HFFc6 (cell line): ENCODE measurements at regions not wholly inside any gene's neighbourhood (a gene's known extent, or its start where the extent isn't known, plus 50 kb on each side); places are given as distances from the start of the nearest gene placed in this dataset.

ENCODE experiments used
- DNase-seq: peaks from one replicate; pipeline ENCODE4 v3.0.0-alpha.2; 2018
- H3K27ac Mint-ChIP-seq: 2 replicates; pipeline ENCODE4 v1.8.0; 2020; ENCODE audit warnings: mild to moderate bottlenecking, mixed read lengths
- H3K27me3 Mint-ChIP-seq: 2 replicates; pipeline ENCODE4 v1.8.0; 2021; ENCODE audit warnings: mild to moderate bottlenecking, moderate library complexity, mixed read lengths; ENCODE audit not compliant: insufficient read depth
- H3K36me3 Mint-ChIP-seq: 2 replicates; pipeline ENCODE4 v1.8.0; 2021; ENCODE audit warnings: low read depth, mixed read lengths
- H3K4me1 Mint-ChIP-seq: 2 replicates; pipeline ENCODE4 v1.8.0; 2020; ENCODE audit warnings: low read depth, mixed read lengths
- H3K4me3 Mint-ChIP-seq: 2 replicates; pipeline ENCODE4 v1.8.0; 2020; ENCODE audit warnings: mild to moderate bottlenecking, moderate library complexity, mixed read lengths
- H3K9me3 Mint-ChIP-seq: 2 replicates; pipeline ENCODE4 v1.8.0; 2020; ENCODE audit warnings: mild to moderate bottlenecking, mixed read lengths
- TF ChIP-seq, protein P1 (sequence below): fragments of 200-600 bp; sonication (generic); IDR thresholded peaks from 2 replicates; pipeline ENCODE4 v1.5.0; 2021; ENCODE audit warnings: antibody characterized with exemption, mild to moderate bottlenecking

GRCh38 chr21:15653710-15654109 is 76.1 kb upstream of the USP25 start:
- no peak for DNase-seq
- TF ChIP-seq, protein P1, sequence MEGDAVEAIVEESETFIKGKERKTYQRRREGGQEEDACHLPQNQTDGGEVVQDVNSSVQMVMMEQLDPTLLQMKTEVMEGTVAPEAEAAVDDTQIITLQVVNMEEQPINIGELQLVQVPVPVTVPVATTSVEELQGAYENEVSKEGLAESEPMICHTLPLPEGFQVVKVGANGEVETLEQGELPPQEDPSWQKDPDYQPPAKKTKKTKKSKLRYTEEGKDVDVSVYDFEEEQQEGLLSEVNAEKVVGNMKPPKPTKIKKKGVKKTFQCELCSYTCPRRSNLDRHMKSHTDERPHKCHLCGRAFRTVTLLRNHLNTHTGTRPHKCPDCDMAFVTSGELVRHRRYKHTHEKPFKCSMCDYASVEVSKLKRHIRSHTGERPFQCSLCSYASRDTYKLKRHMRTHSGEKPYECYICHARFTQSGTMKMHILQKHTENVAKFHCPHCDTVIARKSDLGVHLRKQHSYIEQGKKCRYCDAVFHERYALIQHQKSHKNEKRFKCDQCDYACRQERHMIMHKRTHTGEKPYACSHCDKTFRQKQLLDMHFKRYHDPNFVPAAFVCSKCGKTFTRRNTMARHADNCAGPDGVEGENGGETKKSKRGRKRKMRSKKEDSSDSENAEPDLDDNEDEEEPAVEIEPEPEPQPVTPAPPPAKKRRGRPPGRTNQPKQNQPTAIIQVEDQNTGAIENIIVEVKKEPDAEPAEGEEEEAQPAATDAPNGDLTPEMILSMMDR = no peak
- Mint-ChIP-seq H3K27me3 (no peaks in the 10 kb centered on the region), H3K4me1 (no peaks in the 10 kb centered on the region), H3K36me3 (no peaks in the 10 kb centered on the region), H3K27ac (no peak overlapping the region), H3K4me3 (no peak overlapping the region), H3K9me3 (no peaks in the 10 kb centered on the region)

DNA sequence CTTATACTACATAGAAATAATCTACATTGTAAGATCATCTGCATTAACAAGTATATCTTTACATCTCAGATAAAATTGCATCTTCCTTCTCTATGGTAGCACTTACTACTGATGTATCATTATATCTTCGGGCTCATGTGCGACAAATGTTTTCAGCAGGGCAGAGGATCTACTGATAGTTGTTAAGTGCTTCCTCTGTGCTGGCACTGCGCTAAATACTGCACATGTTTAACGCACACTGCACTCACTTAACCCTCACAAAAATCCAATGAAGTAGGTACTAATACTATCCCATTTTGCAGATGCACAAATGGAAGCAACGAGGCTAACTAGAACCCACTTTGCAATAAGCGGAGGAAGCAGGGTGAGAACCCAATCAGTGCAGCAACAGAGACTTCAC is 75.6 kb upstream of the USP25 start:
- no peaks in the 10 kb centered on the region for H3K9me3 Mint-ChIP-seq
- no peak overlapping the region for H3K27ac Mint-ChIP-seq
- H3K4me1 Mint-ChIP-seq = no peaks in the 10 kb centered on the region
- TF ChIP-seq, protein P1 = no peak
- no peak overlapping the region for H3K4me3 Mint-ChIP-seq
- no peaks in the 10 kb centered on the region for H3K27me3 Mint-ChIP-seq
- H3K36me3 Mint-ChIP-seq = no peaks in the 10 kb centered on the region
- no peak for DNase-seq

- peak; percentile 4 for DNase-seq
- no peak overlapping the region for H3K4me3 Mint-ChIP-seq
- TF ChIP-seq, protein P1 = no peak
- H3K27me3 Mint-ChIP-seq = peaks cover 2% of the 10 kb centered on the region; the same call in 1 of the 2 replicates
- no peak overlapping the region for H3K27ac Mint-ChIP-seq
- no peaks in the 10 kb centered on the region for H3K36me3 Mint-ChIP-seq
- no peaks in the 10 kb centered on the region for H3K9me3 Mint-ChIP-seq
- no peaks in the 10 kb centered on the region for H3K4me1 Mint-ChIP-seq
Observed at GRCh38 chr21:15659753-15660422, 69.9 kb upstream of the USP25 start.

DNA sequence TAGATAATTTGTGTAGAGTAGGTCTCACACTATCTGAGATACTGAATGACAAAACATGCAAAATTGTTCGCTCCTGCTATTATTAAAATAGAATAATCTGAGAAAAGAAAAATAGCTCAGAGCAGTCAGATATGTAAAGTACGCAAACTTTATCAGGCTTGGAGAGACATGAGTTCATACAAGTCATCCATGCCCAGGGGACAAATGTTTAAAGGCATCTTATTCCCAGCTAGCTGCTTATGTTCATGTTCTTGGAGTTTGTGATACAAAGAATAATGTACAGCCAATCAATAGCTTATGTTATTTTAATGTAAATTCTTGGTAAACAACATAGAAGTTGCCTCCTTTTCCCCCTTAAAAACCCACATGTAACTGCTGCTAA is 69.4 kb upstream of the USP25 start:
- Mint-ChIP-seq H3K27ac (no peak overlapping the region), H3K4me3 (no peak overlapping the region), H3K27me3 (peaks cover 2% of the 10 kb centered on the region; the same call in 1 of the 2 replicates), H3K36me3 (no peaks in the 10 kb centered on the region), H3K4me1 (no peaks in the 10 kb centered on the region), H3K9me3 (no peaks in the 10 kb centered on the region)
- TF ChIP-seq, protein P1 = no peak
- DNase-seq = no peak

DNA sequence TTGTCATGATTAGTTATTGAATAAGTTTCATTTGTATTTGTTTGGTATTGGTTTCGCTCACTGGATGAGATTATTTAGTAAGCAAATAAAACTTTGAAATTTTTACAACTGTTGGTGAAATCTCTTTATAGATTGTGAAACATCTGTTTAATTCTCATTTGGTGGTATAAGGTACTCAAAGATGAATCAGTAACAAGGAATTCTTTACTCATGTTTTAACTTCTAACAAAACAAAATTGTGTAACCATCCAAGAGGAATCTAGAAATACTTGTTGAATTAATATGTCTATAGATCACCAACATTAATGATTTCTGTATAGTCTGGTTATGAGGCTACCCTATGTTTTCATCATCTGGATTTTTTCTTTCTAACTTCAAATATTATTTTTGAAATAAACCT is 62.8 kb upstream of the USP25 start:
- TF ChIP-seq, protein P1 = no peak
- peak; percentile 11 for DNase-seq
- H3K4me1 Mint-ChIP-seq = peaks cover 29% of the 10 kb centered on the region
- H3K36me3 Mint-ChIP-seq = no peaks in the 10 kb centered on the region
- no peak overlapping the region for H3K4me3 Mint-ChIP-seq
- no peaks in the 10 kb centered on the region for H3K9me3 Mint-ChIP-seq
- H3K27ac Mint-ChIP-seq = no peak overlapping the region
- H3K27me3 Mint-ChIP-seq = no peaks in the 10 kb centered on the region

- TF ChIP-seq, protein P1 = no peak
- Mint-ChIP-seq H3K4me3 (no peak overlapping the region), H3K4me1 (peaks cover 29% of the 10 kb centered on the region), H3K36me3 (no peaks in the 10 kb centered on the region), H3K27ac (no peak overlapping the region), H3K27me3 (no peaks in the 10 kb centered on the region), H3K9me3 (no peaks in the 10 kb centered on the region)
- DNase-seq = no peak
Observed at GRCh38 chr21:15667819-15668218, 62.0 kb upstream of the USP25 start.
